ENCODE measurements at regions not wholly inside any gene's neighbourhood (a gene's known extent, or its start where the extent isn't known, plus 50 kb on each side); places are given as distances from the start of the nearest gene placed in this dataset.

GRCh38 chr6:79372757-79373156 lies 138.3 kb upstream of the HMGN3 start:
- TF ChIP-seq CTCF (conservative IDR thresholded peaks at IDR 0.05; ENCODE audit: low read length) (no peak), EZH2phosphoT487 (IDR thresholded peaks at IDR 0.05; ENCODE audit: borderline replicate concordance) (no peak)
